SK-N-MC (cell line): ENCODE measurements at regions not wholly inside any gene's neighbourhood (a gene's known extent, or its start where the extent isn't known, plus 50 kb on each side); places are given as distances from the start of the nearest gene placed in this dataset.
"Not testable (repeated sequence)": the region's sequence is repeated elsewhere in the genome, so short reads cannot be mapped to it uniquely, and the experiment has no call there.

Experiments
- EZH2 ChIP-seq: fragments of 200-600 bp; sonication (generic); IDR thresholded peaks from one replicate; pipeline ENCODE4 v1.6.1; 2017; ENCODE audit warnings: antibody characterized with exemption
- POLR2AphosphoS5 ChIP-seq: IDR thresholded peaks from 2 replicates; pipeline ENCODE4 v1.6.1; 2012; ENCODE audit warnings: mild to moderate bottlenecking, low read depth, low read length, borderline replicate concordance

- not testable (repeated sequence) for TF ChIP-seq EZH2, POLR2AphosphoS5
These were observed 175.2 kb upstream of the TACR1 start for GRCh38 chr2:75374414-75374957.
